Fibroblast of skin of scalp (primary cell): ENCODE measurements at regions not wholly inside any gene's neighbourhood (a gene's known extent, or its start where the extent isn't known, plus 50 kb on each side); places are given as distances from the start of the nearest gene placed in this dataset.
"Not testable (repeated sequence)": the region's sequence is repeated elsewhere in the genome, so short reads cannot be mapped to it uniquely, and the experiment has no call there.

Source experiments
- DNase-seq: peaks from one replicate; pipeline ENCODE4 v3.0.0-alpha.2; 2013

- DNase-seq, result no peak
Measured at GRCh38 chr15:39031596-39031995, 467.0 kb upstream of the RASGRP1 start.

DNA sequence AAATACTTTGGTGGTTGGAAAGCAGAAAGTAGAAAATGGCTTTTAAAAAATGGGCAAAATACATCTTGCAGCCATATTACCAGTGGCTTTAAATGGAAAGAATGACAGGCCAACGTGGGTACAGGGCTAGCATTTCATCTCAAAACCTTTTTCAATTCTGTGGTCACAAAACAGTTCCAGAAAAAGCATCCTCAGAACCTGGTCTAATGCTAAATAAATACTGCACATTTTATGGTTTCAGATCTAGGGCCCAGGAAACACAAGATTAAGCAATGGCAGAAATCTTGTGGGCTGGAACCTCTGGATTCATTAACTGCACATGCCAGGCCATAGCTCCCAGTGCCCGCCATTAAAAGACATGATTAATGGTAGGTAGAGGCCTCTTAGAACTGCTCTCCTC is 470.2 kb upstream of the RASGRP1 start:
- no peak for DNase-seq

DNA sequence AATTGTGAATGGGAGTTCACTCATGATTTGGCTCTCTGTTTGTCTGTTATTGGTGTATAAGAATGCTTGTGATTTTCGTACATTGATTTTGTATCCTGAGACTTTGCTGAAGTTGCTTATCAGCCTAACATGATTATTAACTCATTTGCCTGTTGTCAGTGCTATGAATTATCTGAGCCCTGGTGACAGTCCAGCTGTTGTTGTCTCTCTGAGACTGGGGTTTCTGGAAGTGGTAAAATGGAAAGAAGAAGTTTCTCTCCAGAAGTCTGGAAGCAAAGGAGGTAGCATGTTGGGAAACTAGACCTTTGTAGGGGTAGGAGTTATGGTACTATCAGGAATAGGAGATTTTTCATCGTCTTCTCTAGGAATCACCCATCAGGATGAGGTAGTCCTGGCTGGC is 473.0 kb upstream of the RASGRP1 start:
- not testable (repeated sequence) for DNase-seq

DNA sequence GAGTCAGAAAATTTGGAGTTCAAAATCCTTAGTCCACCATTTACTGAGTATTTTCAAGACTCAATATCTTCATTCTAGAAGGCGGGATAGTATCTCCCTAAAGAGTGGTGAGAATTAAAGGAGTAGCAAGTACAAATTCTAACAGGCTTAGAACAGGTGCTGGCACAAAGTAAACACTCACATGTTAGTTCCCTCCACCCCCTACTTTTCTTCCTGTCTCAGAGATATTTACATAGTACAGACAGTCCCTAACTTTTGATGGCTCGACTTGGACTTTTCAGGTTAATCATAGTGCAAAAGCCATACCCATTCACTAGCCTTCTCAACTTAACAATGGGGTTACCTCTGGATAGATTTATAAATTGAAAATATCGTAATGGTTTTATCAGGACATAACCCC is 476.2 kb upstream of the RASGRP1 start:
- no peak for DNase-seq

DNA sequence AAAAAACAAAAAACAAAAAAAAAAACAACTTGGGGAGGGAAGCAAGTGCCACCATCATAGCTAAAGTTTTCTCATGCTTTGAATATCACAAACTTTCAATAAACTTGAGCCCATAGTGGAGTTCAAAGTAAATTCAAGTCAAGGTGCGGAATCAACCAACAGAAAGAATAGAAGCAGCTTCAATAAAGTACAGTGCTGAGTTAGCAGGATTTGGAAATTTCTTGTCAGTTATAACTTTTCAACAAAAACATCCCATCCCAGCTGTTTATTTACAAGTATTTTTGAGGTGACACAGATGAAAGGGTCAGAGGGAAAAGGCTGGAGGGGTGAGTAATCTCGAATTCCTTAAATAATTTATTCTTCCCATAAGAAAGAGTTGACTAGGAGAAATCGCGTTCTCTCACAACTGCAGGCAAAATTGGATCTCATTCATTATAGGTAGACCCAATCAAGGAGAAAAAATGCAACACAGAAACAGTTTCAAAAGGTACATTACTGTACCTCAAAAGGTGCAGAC is 477.4 kb upstream of the RASGRP1 start:
- DNase-seq, result no peak

- DNase-seq, result no peak
Measured at GRCh38 chr15:39051626-39052322, 487.2 kb upstream of the RASGRP1 start.

- DNase-seq, result no peak
Measured at GRCh38 chr15:39052323-39052705, 487.7 kb upstream of the RASGRP1 start.

DNA sequence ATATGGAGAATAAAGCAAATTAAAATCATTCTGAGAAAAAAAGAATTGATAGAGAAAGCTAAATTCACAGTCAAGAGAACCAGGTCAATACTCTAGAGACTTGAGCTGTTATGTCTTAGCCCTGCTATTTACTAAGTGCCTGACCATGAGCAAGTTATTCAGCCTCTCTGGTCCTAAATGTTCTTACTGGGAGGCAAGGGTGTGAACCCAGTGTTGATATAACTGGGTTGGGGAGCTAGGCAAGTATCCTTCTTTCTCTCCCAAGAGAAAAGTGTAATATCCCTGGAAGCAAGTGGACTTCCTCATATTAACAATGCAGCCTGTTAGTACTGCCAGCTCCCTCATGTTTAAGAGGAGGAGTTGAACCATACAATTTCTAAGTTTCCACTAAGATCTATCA is 488.9 kb upstream of the RASGRP1 start:
- no peak for DNase-seq

DNA sequence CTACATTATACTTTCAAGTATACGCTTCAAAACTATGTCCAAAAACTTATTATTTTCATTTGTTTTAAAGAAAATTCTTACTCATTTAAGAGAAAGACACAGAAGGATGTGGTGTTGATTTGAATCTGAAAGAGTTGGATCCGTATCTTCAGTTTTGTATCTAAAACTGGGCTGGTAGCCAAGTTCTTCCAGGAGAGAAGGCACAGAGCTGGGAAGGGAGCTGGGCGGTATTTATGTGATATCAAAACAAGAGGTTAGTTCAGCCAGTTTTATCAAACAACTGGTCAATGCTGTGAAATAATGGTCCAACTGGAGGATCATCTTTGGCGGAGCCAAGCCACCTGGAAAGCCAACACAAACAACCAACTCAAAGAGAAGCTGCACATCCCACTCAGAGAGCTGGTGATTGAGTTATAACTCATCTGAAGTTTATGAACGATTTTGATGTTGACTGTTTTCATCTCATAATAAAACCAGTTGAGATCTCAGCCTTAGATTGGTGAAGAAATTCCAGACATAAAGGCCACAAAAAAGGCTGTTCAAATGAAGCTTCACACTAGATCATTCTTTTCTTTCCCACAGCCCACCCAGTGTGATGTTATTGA is 489.6 kb upstream of the RASGRP1 start:
- no peak for DNase-seq

GRCh38 chr15:39056357-39056756 is 491.7 kb upstream of the RASGRP1 start:
- no peak for DNase-seq

GRCh38 chr15:39058351-39059131 is 493.9 kb upstream of the RASGRP1 start:
- no peak for DNase-seq

DNA sequence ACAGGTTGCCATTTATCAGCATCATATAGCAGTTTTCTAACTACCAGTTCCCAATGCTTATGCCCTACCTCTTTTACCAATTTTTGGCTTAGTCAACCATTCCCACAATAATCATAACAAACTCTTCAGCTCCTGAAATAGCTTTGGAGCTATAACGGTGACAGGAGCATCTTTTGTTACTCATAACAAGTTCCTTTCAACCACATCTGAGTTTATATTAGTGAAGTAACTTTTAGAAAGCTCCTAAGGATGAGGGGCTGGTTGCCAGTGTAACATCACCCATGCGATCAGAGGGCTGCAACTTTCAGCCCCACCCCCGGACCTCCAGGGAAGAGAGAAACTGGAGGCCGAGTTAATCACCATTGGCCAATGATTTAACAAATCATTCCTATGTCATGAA is 495.3 kb upstream of the RASGRP1 start:
- no peak for DNase-seq

GRCh38 chr15:39061952-39062464 is 497.4 kb upstream of the RASGRP1 start:
- DNase-seq, result no peak

DNA sequence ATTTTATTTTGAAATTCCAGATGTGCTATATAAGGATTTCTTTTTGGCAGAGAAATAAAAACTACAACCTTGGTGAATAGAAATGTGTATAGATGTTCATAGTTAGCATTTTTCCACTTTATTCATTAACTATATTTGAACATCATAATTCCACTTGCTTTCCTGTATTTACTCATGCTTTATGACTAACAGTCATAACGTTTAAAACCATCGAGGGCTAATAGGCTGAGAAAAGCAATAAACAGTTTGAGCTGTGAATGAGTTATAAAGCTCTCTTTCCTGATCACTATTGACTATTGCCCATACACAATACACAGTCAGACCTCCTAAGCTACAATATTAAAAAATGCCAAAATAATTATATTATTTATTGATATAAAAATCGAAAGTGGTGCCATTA is 502.1 kb upstream of the RASGRP1 start:
- DNase-seq, result no peak

DNA sequence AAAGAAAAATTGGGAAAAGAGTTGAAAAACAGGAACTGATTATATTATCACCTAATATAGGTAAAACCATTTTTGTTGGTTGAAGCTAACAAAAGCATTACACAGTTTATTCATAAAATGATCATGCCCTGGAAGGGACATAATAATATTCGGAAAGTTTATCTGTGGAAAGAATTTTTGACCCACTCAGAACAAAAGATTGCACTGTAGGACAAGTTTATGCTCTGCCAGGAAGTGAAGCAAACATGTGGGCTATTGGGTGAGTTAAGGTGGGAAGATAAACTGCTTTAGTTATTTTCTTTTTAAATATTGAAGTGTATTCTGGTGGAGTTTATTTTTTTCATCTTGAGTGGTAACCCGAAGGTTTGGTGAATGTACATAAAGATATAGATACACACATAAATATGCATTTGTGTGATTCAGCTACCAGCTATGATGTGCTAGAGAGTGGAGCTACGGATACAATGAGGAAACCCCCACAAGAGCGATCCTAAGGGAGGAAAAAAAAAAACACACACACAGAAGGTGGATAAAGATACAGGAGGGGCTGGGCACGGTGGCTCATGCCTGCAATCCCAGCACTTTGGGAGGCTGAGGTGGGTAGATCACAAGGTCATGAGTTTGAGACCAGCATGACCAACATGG is 506.4 kb upstream of the THBS1 start:
- peak; percentile 37 for DNase-seq

- DNase-seq, result peak; percentile 73
Measured at GRCh38 chr15:39075311-39075710, 505.6 kb upstream of the THBS1 start.

- DNase-seq, result no peak
Measured at GRCh38 chr15:39075756-39076341, 505.0 kb upstream of the THBS1 start.

DNA sequence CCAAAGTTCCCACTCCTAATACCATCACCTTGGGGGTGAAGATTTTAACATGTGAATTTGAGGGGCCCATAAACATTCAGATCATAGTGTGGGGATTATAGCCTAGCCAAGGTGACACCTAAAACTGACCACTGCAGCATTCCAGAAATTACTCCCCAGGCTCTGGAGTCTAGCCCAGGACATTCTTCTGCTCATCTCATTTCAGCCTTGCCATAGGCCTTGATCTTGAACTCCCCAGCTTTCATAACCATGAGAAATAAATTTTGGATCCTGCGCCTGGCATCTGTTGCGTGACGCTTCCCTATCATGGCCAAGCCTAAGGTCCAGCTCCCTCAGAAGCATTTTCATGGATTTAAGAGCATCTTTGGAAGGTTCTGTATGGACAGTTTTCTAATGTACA is 502.9 kb upstream of the THBS1 start:
- DNase-seq, result peak; percentile 75

GRCh38 chr15:39079296-39079847 is 501.5 kb upstream of the THBS1 start:
- peak; percentile 96 for DNase-seq

GRCh38 chr15:39083213-39083612 is 497.7 kb upstream of the THBS1 start:
- no peak for DNase-seq

GRCh38 chr15:39084674-39085530 is 496.0 kb upstream of the THBS1 start:
- DNase-seq, result peak; percentile 44
